Thoracic aorta (tissue), 2 donors: ENCODE measurements at regions not wholly inside any gene's neighbourhood (a gene's known extent, or its start where the extent isn't known, plus 50 kb on each side); places are given as distances from the start of the nearest gene placed in this dataset.

Source experiments
- ATAC-seq: fragments of 150-250 bp; one replicate; pipeline ENCODE4 v1.8.0; 2017; ENCODE audit warnings: low read depth; ENCODE audit not compliant: insufficient number of reproducible peaks, low FRiP score
- DNase-seq: peaks from one replicate; pipeline ENCODE4 v3.0.0-alpha.2; 2020; ENCODE audit warnings: low spot score
- H3K27ac ChIP-seq, 2 donors: fragments of 200-600 bp; sonication (generic); 1 replicate in 1 of 2; 2 replicates in 1 of 2; pipeline ENCODE4 v1.5.1; 2016; ENCODE audit warnings: mild to moderate bottlenecking in 2 of 2, moderate library complexity in 2 of 2
- H3K27me3 ChIP-seq: fragments of 200-600 bp; sonication (generic); replicated peaks from 2 replicates; pipeline ENCODE4 v1.6.0; 2016; ENCODE audit warnings: mild to moderate bottlenecking; ENCODE audit not compliant: insufficient read depth
- H3K36me3 ChIP-seq: fragments of 200-600 bp; sonication (generic); one replicate; pipeline ENCODE4 v1.5.1; 2016
- H3K4me1 ChIP-seq, 2 donors: fragments of 200-600 bp; sonication (generic); 1 replicate in 1 of 2; 2 replicates in 1 of 2; pipeline versions ENCODE4 v1.5.1 to v1.6.0; 2016; ENCODE audit warnings: low read depth in 2 of 2, mild to moderate bottlenecking in 1 of 2; ENCODE audit not compliant: control insufficient read depth in 1 of 2
- H3K4me3 ChIP-seq: fragments of 200-600 bp; sonication (generic); 2 replicates; pipeline ENCODE4 v1.5.1; 2016; ENCODE audit warnings: mild to moderate bottlenecking
- H3K9me3 ChIP-seq: fragments of 200-600 bp; sonication (generic); 2 replicates; pipeline ENCODE4 v1.5.1; 2016
- CTCF ChIP-seq: fragments of 200-600 bp; sonication (generic); IDR thresholded peaks from one replicate; pipeline ENCODE4 v1.5.1; 2019; ENCODE audit warnings: antibody characterized with exemption

- Histone ChIP-seq H3K27ac (no peak overlapping the region), H3K4me1 (no peaks in the 10 kb centered on the region), H3K4me3 (no peak overlapping the region), H3K36me3 (no peaks in the 10 kb centered on the region), H3K27me3 (no peaks in the 10 kb centered on the region), H3K9me3 (no peaks in the 10 kb centered on the region)
- no peak for ATAC-seq
- DNase-seq: no peak
- no peak for TF ChIP-seq CTCF
Observed at GRCh38 chr11:28448186-28448585, 340.0 kb downstream of the METTL15 start.

- ATAC-seq (no peak), DNase-seq (no peak)
- Histone ChIP-seq H3K27me3 (no peaks in the 10 kb centered on the region), H3K27ac (no peak overlapping the region), H3K36me3 (no peaks in the 10 kb centered on the region), H3K9me3 (no peaks in the 10 kb centered on the region), H3K4me3 (no peak overlapping the region), H3K4me1 (no peaks in the 10 kb centered on the region)
- no peak for TF ChIP-seq CTCF
Observed at GRCh38 chr11:28447226-28447625, 339.0 kb downstream of the METTL15 start.

GRCh38 chr11:28442131-28442530, 333.9 kb downstream of the METTL15 start:
- H3K27ac ChIP-seq: no peak overlapping the region
- no peaks in the 10 kb centered on the region for H3K27me3 ChIP-seq
- ATAC-seq (no peak), DNase-seq (no peak)
- TF ChIP-seq CTCF: no peak
- no peaks in the 10 kb centered on the region for H3K36me3 ChIP-seq
- H3K4me3 ChIP-seq: no peak overlapping the region
- no peaks in the 10 kb centered on the region for H3K9me3 ChIP-seq
- H3K4me1 ChIP-seq: peaks cover 0 to 6% of the 10 kb centered on the region in 2 donors

- no peak overlapping the region for H3K4me3 ChIP-seq
- no peak for DNase-seq
- no peaks in the 10 kb centered on the region for H3K36me3 ChIP-seq
- H3K9me3 ChIP-seq: no peaks in the 10 kb centered on the region
- no peaks in the 10 kb centered on the region for H3K27me3 ChIP-seq
- no peak for ATAC-seq
- H3K4me1 ChIP-seq: peaks cover 0 to 6% of the 10 kb centered on the region in 2 donors
- TF ChIP-seq CTCF: no peak
- no peak overlapping the region for H3K27ac ChIP-seq
Observed at GRCh38 chr11:28439403-28439802, 331.2 kb downstream of the METTL15 start.

- H3K9me3 ChIP-seq: no peaks in the 10 kb centered on the region
- no peaks in the 10 kb centered on the region for H3K4me1 ChIP-seq
- TF ChIP-seq CTCF: no peak
- no peak for ATAC-seq
- H3K27me3 ChIP-seq: no peaks in the 10 kb centered on the region
- DNase-seq: no peak
- no peaks in the 10 kb centered on the region for H3K36me3 ChIP-seq
- no peak overlapping the region for H3K4me3 ChIP-seq
- H3K27ac ChIP-seq: no peak overlapping the region
Observed at GRCh38 chr11:28420099-28420498, 311.9 kb downstream of the METTL15 start.
